Fibroblast of mammary gland (primary cell): ENCODE measurements at regions not wholly inside any gene's neighbourhood (a gene's known extent, or its start where the extent isn't known, plus 50 kb on each side); places are given as distances from the start of the nearest gene placed in this dataset.
"Not testable (repeated sequence)": the region's sequence is repeated elsewhere in the genome, so short reads cannot be mapped to it uniquely, and the experiment has no call there.

ENCODE experiments used
- DNase-seq: peaks from one replicate; pipeline ENCODE4 v3.0.0-alpha.2; 2010; ENCODE audit warnings: low read depth
- H3K4me3 ChIP-seq: 2 replicates; pipeline ENCODE4 v1.5.1; 2011; ENCODE audit warnings: low read depth, mild to moderate bottlenecking, low read length, moderate library complexity; ENCODE audit not compliant: control insufficient read depth
- CTCF ChIP-seq: conservative IDR thresholded peaks from 2 replicates; pipeline ENCODE4 v1.5.1; 2011; ENCODE audit warnings: low read depth, low read length, inconsistent platforms; ENCODE audit not compliant: control insufficient read depth, insufficient read depth

GRCh38 chr4:130023088-130023487 is 927.1 kb downstream of the C4orf33 start:
- no peak for TF ChIP-seq CTCF
- no peak for DNase-seq
- H3K4me3 ChIP-seq = no peak overlapping the region

DNA sequence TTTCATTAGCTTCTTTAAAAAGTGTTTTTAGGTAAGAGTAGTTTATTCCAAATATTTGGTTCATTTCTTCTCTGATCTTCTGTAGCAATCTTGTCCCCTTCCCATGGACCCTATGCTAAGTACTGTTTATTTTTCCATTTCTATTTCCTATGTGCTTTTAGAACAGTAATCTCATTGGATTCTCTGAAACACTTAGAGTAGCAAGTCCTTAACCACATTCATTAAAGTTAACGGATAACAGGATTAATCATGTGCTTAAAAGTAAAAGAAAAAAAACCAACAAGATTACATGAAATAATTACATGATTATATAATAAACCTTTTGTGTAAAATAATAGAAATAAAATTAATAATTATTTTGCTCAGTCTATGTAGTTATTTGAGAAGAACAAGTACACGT is 929.7 kb downstream of the C4orf33 start:
- no peak for DNase-seq
- H3K4me3 ChIP-seq = no peak overlapping the region
- TF ChIP-seq CTCF = no peak

- no peak overlapping the region for H3K4me3 ChIP-seq
- DNase-seq = no peak
- TF ChIP-seq CTCF = no peak
Measured at GRCh38 chr4:130026185-130026584, 930.2 kb downstream of the C4orf33 start.

- H3K4me3 ChIP-seq = no peak overlapping the region
- DNase-seq = no peak
- TF ChIP-seq CTCF = no peak
Measured at GRCh38 chr4:130027973-130028372, 932.0 kb downstream of the C4orf33 start.

- TF ChIP-seq CTCF = no peak
- no peak for DNase-seq
- no peak overlapping the region for H3K4me3 ChIP-seq
Measured at GRCh38 chr4:130028552-130028951, 932.6 kb downstream of the C4orf33 start.

DNA sequence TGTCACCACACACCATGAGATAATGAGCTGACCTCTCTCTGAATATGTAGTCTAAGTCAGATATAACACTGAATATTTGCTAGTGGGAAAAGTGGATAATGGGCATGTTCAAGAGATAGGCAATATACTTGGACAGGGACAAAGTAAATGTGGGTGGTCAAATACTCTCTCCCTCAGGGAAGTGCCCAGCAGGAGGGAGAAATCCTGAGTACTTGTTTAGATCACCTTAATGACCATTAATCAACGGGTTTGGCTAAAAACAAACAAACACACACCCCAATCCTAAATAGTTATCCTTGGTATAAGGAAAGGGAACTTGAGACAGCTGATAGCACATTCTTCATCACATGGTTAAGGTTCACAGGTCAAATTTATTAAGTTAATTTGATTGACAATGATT is 933.5 kb downstream of the C4orf33 start:
- DNase-seq = no peak
- no peak for TF ChIP-seq CTCF
- no peak overlapping the region for H3K4me3 ChIP-seq

DNA sequence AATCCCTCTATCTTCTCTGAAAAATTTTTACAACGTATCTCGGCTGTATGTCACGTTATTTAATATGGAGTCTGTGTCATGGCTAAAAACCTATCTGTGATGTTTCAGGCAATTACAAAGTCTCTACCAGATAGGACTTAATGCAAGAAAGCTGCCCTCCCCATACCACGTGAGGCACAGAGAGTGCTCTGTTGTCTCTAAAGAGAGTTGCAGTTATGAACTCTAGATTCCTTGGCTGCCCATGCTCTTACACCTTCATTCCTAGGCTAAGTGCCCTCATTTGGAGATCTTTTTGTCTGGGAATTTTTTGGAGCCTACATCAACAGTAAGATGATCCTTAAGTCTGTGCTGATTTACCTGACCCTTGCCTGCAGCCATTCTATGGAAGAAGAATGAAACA is 935.9 kb downstream of the C4orf33 start:
- DNase-seq = no peak
- no peak for TF ChIP-seq CTCF
- H3K4me3 ChIP-seq = no peak overlapping the region

- DNase-seq, H3K4me3 ChIP-seq: not testable (repeated sequence)
Measured at GRCh38 chr4:130033657-130034056, 937.7 kb downstream of the C4orf33 start.
